ENCODE measurements at regions not wholly inside any gene's neighbourhood (a gene's known extent, or its start where the extent isn't known, plus 50 kb on each side); places are given as distances from the start of the nearest gene placed in this dataset.

DNA sequence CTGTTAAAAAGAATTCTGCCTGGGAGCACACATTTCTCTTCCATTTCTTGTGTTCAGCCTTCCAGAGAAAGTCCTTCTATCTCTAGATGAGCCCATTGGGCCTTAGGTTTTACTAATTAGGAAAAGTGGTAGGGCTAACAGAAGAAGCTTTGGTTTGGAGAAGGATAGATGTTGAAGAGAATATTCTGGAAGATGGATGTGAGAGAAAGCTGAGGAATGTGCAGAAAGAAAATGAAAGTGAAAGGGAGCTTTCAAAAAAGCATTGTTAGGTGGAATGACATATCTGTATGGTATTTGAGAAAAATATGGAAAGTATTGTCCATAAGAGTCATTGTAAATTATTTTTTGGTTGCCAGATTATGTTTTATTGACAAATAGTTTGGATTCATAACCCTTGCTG, 474.8 kb upstream of the SLIT2 start:
- Mint-ChIP-seq H3K4me1 (no peaks in the 10 kb centered on the region), H3K27me3 (ENCODE audit: low read depth in 3 of 3) (no peaks in the 10 kb centered on the region), H3K36me3 (peaks cover 0 to 2% (median 0%) of the 10 kb centered on the region in 3 donors), H3K9me3 (peaks cover 2 to 51% (median 17%) of the 10 kb centered on the region in 6 donors), H3K4me3 (no peak overlapping the region), H3K27ac (no peak overlapping the region)
- no peak for DNase-seq

DNA sequence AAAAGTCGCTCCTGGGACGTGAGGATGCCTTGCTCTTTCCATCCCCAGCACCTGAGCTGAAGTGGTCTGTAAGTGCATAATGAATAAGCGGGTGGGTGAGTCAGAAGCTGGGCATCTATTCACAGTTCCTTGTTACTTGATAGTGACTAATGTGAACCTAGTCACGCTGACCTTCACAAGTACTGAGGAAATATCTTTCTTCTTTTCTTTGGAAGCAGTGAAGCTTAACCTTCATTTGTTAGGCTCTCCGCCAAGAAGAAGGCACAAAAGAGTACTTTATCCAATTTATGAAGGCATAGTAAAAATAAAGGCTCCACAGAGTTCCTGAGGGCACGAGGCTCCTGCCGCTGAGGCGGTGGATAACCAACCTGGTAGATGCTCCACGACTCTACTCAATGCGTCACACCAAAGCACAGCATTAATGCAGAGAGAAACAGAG, 475.7 kb upstream of the SLIT2 start:
- peaks cover 0 to 2% (median 0%) of the 10 kb centered on the region in 3 donors for H3K36me3 Mint-ChIP-seq
- no peaks in the 10 kb centered on the region for H3K27me3 Mint-ChIP-seq (ENCODE audit: low read depth in 3 of 3)
- H3K4me1 Mint-ChIP-seq: no peaks in the 10 kb centered on the region
- H3K9me3 Mint-ChIP-seq: peaks cover 5 to 50% (median 16%) of the 10 kb centered on the region in 6 donors
- no peak overlapping the region for H3K27ac Mint-ChIP-seq
- H3K4me3 Mint-ChIP-seq: no peak overlapping the region
- DNase-seq: no peak

DNA sequence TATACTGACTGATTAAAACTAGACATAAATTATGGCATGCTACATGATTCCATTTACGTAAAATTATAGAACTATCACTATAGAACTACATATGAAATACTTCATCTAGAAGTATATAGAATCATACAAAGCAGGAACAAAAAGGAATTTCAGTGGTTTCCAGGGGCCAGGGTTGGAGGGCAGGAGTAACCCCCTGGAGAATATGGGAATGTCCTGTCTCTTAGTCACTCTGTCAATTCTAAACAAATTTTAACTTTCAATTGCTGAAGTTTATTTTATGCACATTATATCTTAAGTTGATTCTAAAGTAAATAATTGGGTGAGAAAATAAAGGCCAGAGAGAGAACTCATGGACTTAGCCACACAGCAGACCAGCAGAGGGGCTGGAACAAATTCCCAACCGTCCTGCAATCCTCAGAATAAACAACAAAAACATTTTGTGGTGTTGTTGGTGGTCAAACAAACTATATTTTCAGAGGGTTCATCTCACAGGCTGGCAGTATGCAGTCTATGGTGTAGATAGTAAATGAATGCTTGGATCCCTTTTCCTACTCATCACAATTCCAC, 476.9 kb upstream of the SLIT2 start:
- H3K27ac Mint-ChIP-seq: no peak overlapping the region
- no peak for DNase-seq
- H3K4me3 Mint-ChIP-seq: no peak overlapping the region
- peaks cover 5 to 49% (median 20%) of the 10 kb centered on the region in 6 donors for H3K9me3 Mint-ChIP-seq
- no peaks in the 10 kb centered on the region for H3K27me3 Mint-ChIP-seq (ENCODE audit: low read depth in 3 of 3)
- peaks cover 0 to 2% (median 0%) of the 10 kb centered on the region in 3 donors for H3K36me3 Mint-ChIP-seq
- H3K4me1 Mint-ChIP-seq: no peaks in the 10 kb centered on the region

GRCh38 chr4:19772581-19772980, 479.1 kb upstream of the SLIT2 start:
- H3K9me3 Mint-ChIP-seq: peaks cover 13 to 44% (median 27%) of the 10 kb centered on the region in 6 donors
- H3K27me3 Mint-ChIP-seq (ENCODE audit: low read depth in 3 of 3): no peaks in the 10 kb centered on the region
- no peaks in the 10 kb centered on the region for H3K4me1 Mint-ChIP-seq
- H3K27ac Mint-ChIP-seq: no peak overlapping the region
- no peak for DNase-seq
- peaks cover 0 to 7% (median 2%) of the 10 kb centered on the region in 3 donors for H3K36me3 Mint-ChIP-seq
- H3K4me3 Mint-ChIP-seq: no peak overlapping the region

DNA sequence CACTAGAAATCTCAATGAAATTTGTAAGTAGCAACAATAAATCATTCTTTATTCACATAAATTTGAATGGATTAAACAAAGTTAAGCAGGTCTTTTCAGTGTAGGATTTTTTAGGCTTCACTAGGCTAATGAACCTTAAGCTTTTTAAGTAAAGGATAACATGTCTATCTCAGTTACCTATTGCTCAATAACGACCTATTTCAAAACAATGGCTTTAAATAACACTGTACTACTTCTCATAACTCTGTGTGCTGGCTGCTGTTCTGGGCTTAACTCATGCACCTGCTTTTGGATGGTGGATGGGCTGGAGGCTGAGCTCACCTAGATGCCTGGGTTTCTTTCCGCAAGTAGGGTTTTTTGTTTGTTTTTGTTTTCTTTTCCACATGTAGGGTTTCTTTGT, 495.0 kb upstream of the SLIT2 start:
- peaks cover 0 to 3% (median 0%) of the 10 kb centered on the region in 3 donors for H3K27me3 Mint-ChIP-seq (ENCODE audit: low read depth in 3 of 3)
- H3K36me3 Mint-ChIP-seq: no peaks in the 10 kb centered on the region
- no peak overlapping the region for H3K4me3 Mint-ChIP-seq
- peaks cover 6 to 43% (median 16%) of the 10 kb centered on the region in 6 donors for H3K9me3 Mint-ChIP-seq
- H3K4me1 Mint-ChIP-seq: no peaks in the 10 kb centered on the region
- no peak overlapping the region for H3K27ac Mint-ChIP-seq
- DNase-seq: no peak

DNA sequence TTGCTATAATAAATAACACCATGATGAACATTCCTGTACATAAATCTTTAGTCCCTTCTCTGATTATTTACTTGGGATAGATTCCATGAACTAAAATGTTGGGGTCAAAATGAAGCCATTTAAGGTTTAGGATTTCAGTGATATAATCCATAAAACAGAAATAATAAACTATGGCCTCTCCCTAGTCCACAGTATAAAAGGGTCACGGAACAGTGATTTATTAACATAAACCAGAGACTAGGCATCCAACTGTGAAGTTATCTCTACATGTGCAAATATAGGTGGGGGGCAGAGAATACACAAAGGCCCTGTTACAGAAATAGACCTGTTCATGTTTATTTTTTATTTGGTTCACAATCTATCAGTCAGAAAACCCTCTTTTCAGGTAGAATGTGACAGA, 499.1 kb upstream of the SLIT2 start:
- Mint-ChIP-seq H3K4me1 (no peaks in the 10 kb centered on the region), H3K9me3 (peaks cover 0 to 56% (median 18%) of the 10 kb centered on the region in 6 donors), H3K4me3 (no peak overlapping the region), H3K27me3 (ENCODE audit: low read depth in 3 of 3) (peaks cover 0 to 3% (median 0%) of the 10 kb centered on the region in 3 donors), H3K27ac (no peak overlapping the region), H3K36me3 (no peaks in the 10 kb centered on the region)
- DNase-seq: no peak

DNA sequence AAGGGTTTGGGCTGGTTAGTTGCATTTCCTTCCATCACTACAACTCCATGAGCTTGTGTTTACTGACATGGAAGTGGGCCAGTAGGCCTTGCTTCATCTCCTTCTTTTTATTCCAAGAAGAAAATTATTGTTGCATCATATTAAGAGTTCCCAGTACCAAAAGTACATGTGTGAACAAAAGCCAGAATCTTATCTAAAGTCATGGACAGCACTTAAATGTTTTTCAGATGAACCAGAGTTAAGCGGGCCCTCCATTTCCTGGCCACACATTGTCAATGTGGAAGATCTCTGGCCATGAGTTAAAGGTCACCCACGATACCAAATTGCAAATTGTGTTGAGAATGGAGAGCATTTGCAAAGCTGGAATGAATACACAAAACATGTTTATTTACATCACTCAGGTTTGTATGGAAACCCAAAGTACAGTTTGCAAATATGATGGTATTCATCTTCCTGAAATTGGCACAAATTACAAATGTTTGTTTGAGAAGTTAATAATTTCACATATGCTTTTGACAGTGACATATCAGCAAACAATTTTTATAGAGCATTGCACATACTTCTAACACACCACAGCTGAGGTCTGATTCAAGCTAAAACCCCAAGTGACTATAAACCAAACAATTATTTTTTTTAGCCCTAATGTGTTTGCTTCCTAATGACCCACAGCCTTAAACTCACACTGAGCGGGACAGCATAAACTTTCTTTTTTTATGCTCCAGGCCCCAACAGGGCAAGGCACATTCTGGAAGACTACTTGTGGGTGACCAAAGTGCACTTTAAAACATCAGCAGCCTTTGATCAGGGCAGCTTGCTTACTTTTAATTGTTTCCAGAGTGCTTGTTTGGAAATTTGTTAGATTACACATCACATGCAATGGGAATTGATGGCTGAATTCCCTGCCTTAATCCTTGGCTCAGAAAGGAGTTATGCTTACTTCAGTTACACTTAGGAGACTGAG, 502.9 kb upstream of the SLIT2 start:
- Mint-ChIP-seq H3K27me3 (ENCODE audit: low read depth in 3 of 3) (peaks cover 0 to 3% (median 0%) of the 10 kb centered on the region in 3 donors), H3K36me3 (no peaks in the 10 kb centered on the region), H3K4me3 (no peak overlapping the region), H3K27ac (no peak overlapping the region), H3K9me3 (peaks cover 6 to 45% (median 19%) of the 10 kb centered on the region in 6 donors), H3K4me1 (no peaks in the 10 kb centered on the region)
- DNase-seq: no peak

GRCh38 chr4:19746377-19746776, 505.3 kb upstream of the SLIT2 start:
- Mint-ChIP-seq H3K4me3 (no peak overlapping the region), H3K36me3 (no peaks in the 10 kb centered on the region), H3K27ac (no peak overlapping the region), H3K27me3 (ENCODE audit: low read depth in 3 of 3) (peaks cover 0 to 3% (median 0%) of the 10 kb centered on the region in 3 donors), H3K9me3 (peaks cover 6 to 43% (median 17%) of the 10 kb centered on the region in 6 donors), H3K4me1 (no peaks in the 10 kb centered on the region)
- no peak for DNase-seq

DNA sequence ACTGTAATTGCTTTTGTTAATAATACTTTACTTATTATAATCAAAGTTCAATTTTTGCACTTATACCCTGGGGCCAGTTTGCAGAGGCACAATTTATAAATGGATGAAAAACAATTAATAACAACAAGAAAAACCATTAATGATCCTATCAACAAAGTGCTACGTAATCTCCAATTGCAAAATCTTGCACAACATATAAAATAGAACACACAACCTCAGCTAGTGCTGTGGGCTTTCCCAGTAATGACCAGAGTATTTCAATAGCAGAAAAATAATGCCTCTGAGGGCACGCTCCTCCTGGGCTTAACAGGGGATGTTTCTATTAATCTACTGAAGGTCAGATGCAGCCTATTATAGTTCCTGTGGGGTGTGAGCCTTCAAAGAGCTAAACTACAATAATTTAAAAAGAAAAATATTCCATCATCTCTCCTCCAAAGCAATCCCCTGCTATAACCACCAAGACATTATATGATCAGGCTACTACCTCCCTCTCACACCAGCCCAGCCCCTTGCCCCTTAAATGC, 508.5 kb upstream of the SLIT2 start:
- no peak for DNase-seq
- no peaks in the 10 kb centered on the region for H3K36me3 Mint-ChIP-seq
- no peak overlapping the region for H3K27ac Mint-ChIP-seq
- no peaks in the 10 kb centered on the region for H3K4me1 Mint-ChIP-seq
- H3K9me3 Mint-ChIP-seq: peaks cover 7 to 26% (median 22%) of the 10 kb centered on the region in 6 donors
- H3K27me3 Mint-ChIP-seq (ENCODE audit: low read depth in 3 of 3): peaks cover 0 to 3% (median 0%) of the 10 kb centered on the region in 3 donors
- H3K4me3 Mint-ChIP-seq: no peak overlapping the region

- H3K4me1 Mint-ChIP-seq: no peaks in the 10 kb centered on the region
- H3K36me3 Mint-ChIP-seq: no peaks in the 10 kb centered on the region
- peaks cover 1 to 34% (median 20%) of the 10 kb centered on the region in 6 donors for H3K9me3 Mint-ChIP-seq
- peaks cover 0 to 1% (median 0%) of the 10 kb centered on the region in 3 donors for H3K27me3 Mint-ChIP-seq (ENCODE audit: low read depth in 3 of 3)
- no peak overlapping the region for H3K27ac Mint-ChIP-seq
- no peak overlapping the region for H3K4me3 Mint-ChIP-seq
- no peak for DNase-seq
Measured at GRCh38 chr4:19739101-19739651, 512.5 kb upstream of the SLIT2 start.

- Mint-ChIP-seq H3K9me3 (peaks cover 5 to 29% (median 16%) of the 10 kb centered on the region in 6 donors), H3K36me3 (no peaks in the 10 kb centered on the region), H3K27me3 (ENCODE audit: low read depth in 3 of 3) (peaks cover 0 to 2% (median 0%) of the 10 kb centered on the region in 3 donors)
Measured at GRCh38 chr4:19736968-19737756, 514.5 kb upstream of the SLIT2 start.

DNA sequence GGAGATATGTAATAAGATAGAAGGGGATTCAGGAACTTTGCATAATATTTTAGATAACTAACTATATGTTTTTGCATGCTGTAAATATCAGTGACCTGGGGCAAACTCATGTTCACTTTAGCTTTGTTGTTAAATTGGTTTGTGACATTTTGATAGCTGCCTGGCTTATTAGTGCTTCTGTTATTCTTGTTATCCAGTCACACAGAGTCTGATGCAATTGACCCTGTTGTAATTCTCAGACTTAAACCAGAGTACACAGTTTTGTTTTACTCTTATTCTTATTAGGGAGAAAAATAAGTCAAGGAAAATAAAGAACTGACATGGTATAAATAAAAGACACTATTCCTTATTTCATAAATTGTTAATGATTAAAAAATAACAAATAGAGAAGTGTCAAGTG, 516.7 kb upstream of the SLIT2 start:
- Mint-ChIP-seq H3K36me3 (no peaks in the 10 kb centered on the region), H3K4me3 (no peak overlapping the region), H3K27me3 (ENCODE audit: low read depth in 3 of 3) (peaks cover 0 to 2% (median 0%) of the 10 kb centered on the region in 3 donors), H3K4me1 (peaks cover 3 to 4% of the 10 kb centered on the region in 2 donors), H3K27ac (no peak overlapping the region), H3K9me3 (peaks cover 7 to 34% (median 13%) of the 10 kb centered on the region in 6 donors)
- no peak for DNase-seq

More at GRCh38 chr4:19736968-19737756, 514.5 kb upstream of the SLIT2 start:
- no peaks in the 10 kb centered on the region for H3K4me1 Mint-ChIP-seq
- no peak overlapping the region for H3K4me3 Mint-ChIP-seq
- no peak for DNase-seq
- no peak overlapping the region for H3K27ac Mint-ChIP-seq

Measured in immature natural killer cell (primary cell).